Spleen (tissue), 11 donors: ENCODE measurements at regions not wholly inside any gene's neighbourhood (a gene's known extent, or its start where the extent isn't known, plus 50 kb on each side); places are given as distances from the start of the nearest gene placed in this dataset.
A peak's percentile ranks its signal among the peaks of the same experiment; 100 is the strongest.
"Not testable (repeated sequence)": the region's sequence is repeated elsewhere in the genome, so short reads cannot be mapped to it uniquely, and the experiment has no call there.

Source experiments
- DNase-seq: peaks from one replicate; pipeline ENCODE4 v3.0.0-alpha.2; 2020
- H3K27ac ChIP-seq, 8 donors: fragments of 200-600 bp; sonication (generic) in 7 of 8; 1 replicate in 4 of 8; 2 replicates in 4 of 8; pipeline versions ENCODE4 v1.5.0 to v1.8.0; 2016 to 2021; ENCODE audit warnings: inconsistent platforms in 4 of 8, mild to moderate bottlenecking in 4 of 8, moderate library complexity in 1 of 8
- H3K27me3 ChIP-seq, 7 donors: fragments of 200-600 bp; sonication (generic) in 6 of 7; replicated peaks in 1 of 7; 1 replicate in 4 of 7; 2 replicates in 3 of 7; pipeline versions ENCODE4 v1.5.0 to v1.8.0; 2016 to 2021; ENCODE audit warnings: inconsistent platforms in 3 of 7, mild to moderate bottlenecking in 1 of 7
- H3K36me3 ChIP-seq, 6 donors: fragments of 200-600 bp; sonication (generic) in 5 of 6; 1 replicate in 4 of 6; 2 replicates in 2 of 6; pipeline versions ENCODE4 v1.5.0 to v1.8.0; 2016 to 2021; ENCODE audit warnings: inconsistent platforms in 2 of 6
- H3K4me1 ChIP-seq, 6 donors: fragments of 200-600 bp; sonication (generic) in 5 of 6; 1 replicate in 3 of 6; 2 replicates in 3 of 6; pipeline versions ENCODE4 v1.5.0 to v1.8.0; 2016 to 2021; ENCODE audit warnings: inconsistent platforms in 3 of 6
- H3K4me3 ChIP-seq, 8 donors: fragments of 200-600 bp; sonication (generic) in 7 of 8; 1 replicate in 4 of 8; 2 replicates in 4 of 8; pipeline versions ENCODE4 v1.5.0 to v1.8.0; 2016 to 2021; ENCODE audit warnings: inconsistent platforms in 4 of 8, mild to moderate bottlenecking in 4 of 8, moderate library complexity in 2 of 8
- H3K9me3 ChIP-seq, 8 donors: fragments of 200-600 bp; sonication (generic) in 7 of 8; 1 replicate in 4 of 8; 2 replicates in 4 of 8; pipeline versions ENCODE4 v1.5.0 to v1.8.0; 2016 to 2021; ENCODE audit warnings: inconsistent platforms in 4 of 8
- POLR2AphosphoS5 ChIP-seq, 3 donors: sonication (generic); formaldehyde crosslinking; IDR thresholded peaks; one replicate each; pipeline ENCODE4 v1.5.1; 2017; ENCODE audit warnings: antibody characterized with exemption in 3 of 3
- WGBS, 5 donors: extraction: QIAGEN DNeasy Blood & Tissue Kit in 3 of 5; methylation state at CpG; one replicate each; pipeline versions ENCODE4 v1.1.5 to v1.1.7; 2013 to 2018; 5-methylcytosine and 5-hydroxymethylcytosine counted together
- intact Hi-C: fragments of 100-400 bp; cut with DNase I; formaldehyde crosslinking; loops from one replicate; pipeline ENCODE4 v1.15.0; 2023; ENCODE audit warnings: low total_unique reads
- microRNA-seq, 3 donors: library from miRNA; unstranded; fragments of <30 nt; microRNA quantifications; one replicate each; pipeline versions ENCODE4 to v1.1.0, GENCODE V29; 2019 to 2020
- small RNA-seq, 4 donors: library from RNA; depleted of rRNA; stranded (forward); fragments of <200 nt; gene quantifications; one replicate each; pipeline ENCODE3, GENCODE V24; 2016
- donor health status: healthy with polysubstance abuse.
- donor health status: DM: no; HTN: no; CAD: no; lungs with moderate emphysema.
- donor health status: DM: no; HTN: no; CAD: no.
- donor health status: Bipolar disorder and iron deficiency.
- donor health status: healthy.
- donor health status: DM: no; HTN: no; CAD: no.
- donor health status: DM: yes; HTN: yes; CAD: no.

- H3K36me3 ChIP-seq, H3K4me3 ChIP-seq, H3K9me3 ChIP-seq, H3K27me3 ChIP-seq, intact Hi-C loops: not testable (repeated sequence)
- H3K27ac ChIP-seq: peak overlapping the region in 3 of 8 donors; percentile 37 to 60 (median 48)
- peak; percentile 71 for DNase-seq
- peaks cover 3 to 72% (median 22%) of the 10 kb centered on the region in 6 donors for H3K4me1 ChIP-seq
- 70 to 86% (median 75%) methylated on average over 8 to 11 of the region's 11 CpGs for WGBS, 5 donors
- TF ChIP-seq POLR2AphosphoS5 (IDR thresholded peaks at IDR 0.05): peak in 1 of 3 donors; percentile 20
Observed at GRCh38 chr16:29607428-29607823, 55.6 kb upstream of the SPN start.

GRCh38 chr16:29612381-29613306, 50.4 kb upstream of the SPN start:
- H3K9me3 ChIP-seq, H3K27me3 ChIP-seq, intact Hi-C loops, H3K36me3 ChIP-seq: not testable (repeated sequence)
- WGBS, 5 donors: 1 to 5% (median 2%) methylated on average over 11 to 44 of the region's 48 CpGs
- peak overlapping the region; percentile 63 to 87 (median 72) for H3K4me3 ChIP-seq
- DNase-seq: peak; percentile 88
- peak overlapping the region in 6 of 8 donors; percentile 49 to 86 (median 78) for H3K27ac ChIP-seq
- H3K4me1 ChIP-seq: peaks cover 0 to 46% (median 18%) of the 10 kb centered on the region in 6 donors

Small RNA genes in the stretch of these regions (microRNA-seq; reads per million reads assigned to microRNA genes)
- gene MIR3680-2: 0 reads per million in 3 donors

Small RNA genes in the stretch of these regions (small RNA-seq; reads per million reads assigned to genes)
- 0 reads per million in 4 donors for gene MIR3680-2
